ENCODE measurements at regions not wholly inside any gene's neighbourhood (a gene's known extent, or its start where the extent isn't known, plus 50 kb on each side); places are given as distances from the start of the nearest gene placed in this dataset.

- H3K27me3 ChIP-seq (ENCODE audit: control insufficient read depth, insufficient read depth, low read length) = no peaks in the 10 kb centered on the region
- peak; percentile 52 for TF ChIP-seq CTCF (IDR thresholded peaks at IDR 0.05)
- peaks cover 65% of the 10 kb centered on the region for H3K4me1 ChIP-seq
Measured at GRCh38 chr14:73777420-73777819, 63.2 kb upstream of the PNMA1 start.

DNA sequence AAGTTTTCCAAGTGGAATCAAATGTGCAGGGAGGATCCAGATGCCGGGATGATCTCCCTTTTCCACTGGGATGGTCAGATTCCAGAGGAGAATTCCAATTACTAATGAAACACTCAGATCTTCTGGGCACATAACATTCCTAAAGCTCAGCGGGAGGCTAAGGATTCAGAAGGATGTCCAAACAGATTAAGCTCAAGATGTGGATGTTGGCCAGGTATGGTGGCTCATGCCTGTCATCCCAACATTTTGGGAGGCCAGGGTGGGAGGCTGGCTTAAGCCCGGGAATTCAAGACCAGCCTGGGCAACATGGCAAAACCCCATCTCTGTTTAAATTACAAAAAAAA lies 62.0 kb upstream of the PNMA1 start:
- Histone ChIP-seq H3K9ac (no peak overlapping the region), H3K36me3 (ENCODE audit: control insufficient read depth, insufficient read depth, low read length) (no peaks in the 10 kb centered on the region), H3K27ac (peak overlapping the region; percentile 76), H3K79me2 (peaks cover 78% of the 10 kb centered on the region), H3K4me1 (peaks cover 70% of the 10 kb centered on the region), H2AFZ (no peak overlapping the region), H3K4me2 (ENCODE audit: low read length) (no peak overlapping the region), H3K4me3 (ENCODE audit: low read depth, low read length) (no peak overlapping the region), H3K27me3 (ENCODE audit: control insufficient read depth, insufficient read depth, low read length) (no peaks in the 10 kb centered on the region), H3K9me3 (ENCODE audit: control insufficient read depth, low read length) (no peaks in the 10 kb centered on the region)
- TF ChIP-seq CTCF (IDR thresholded peaks at IDR 0.05) = no peak

More at GRCh38 chr14:73777420-73777819, 63.2 kb upstream of the PNMA1 start:
- Histone ChIP-seq H3K79me2 (peaks cover 84% of the 10 kb centered on the region), H2AFZ (no peak overlapping the region), H3K27ac (peak overlapping the region; percentile 66), H3K36me3 (ENCODE audit: control insufficient read depth, insufficient read depth, low read length) (no peaks in the 10 kb centered on the region), H3K9me3 (ENCODE audit: control insufficient read depth, low read length) (no peaks in the 10 kb centered on the region), H3K4me2 (ENCODE audit: low read length) (no peak overlapping the region), H3K9ac (no peak overlapping the region), H3K4me3 (ENCODE audit: low read depth, low read length) (no peak overlapping the region)

DNA sequence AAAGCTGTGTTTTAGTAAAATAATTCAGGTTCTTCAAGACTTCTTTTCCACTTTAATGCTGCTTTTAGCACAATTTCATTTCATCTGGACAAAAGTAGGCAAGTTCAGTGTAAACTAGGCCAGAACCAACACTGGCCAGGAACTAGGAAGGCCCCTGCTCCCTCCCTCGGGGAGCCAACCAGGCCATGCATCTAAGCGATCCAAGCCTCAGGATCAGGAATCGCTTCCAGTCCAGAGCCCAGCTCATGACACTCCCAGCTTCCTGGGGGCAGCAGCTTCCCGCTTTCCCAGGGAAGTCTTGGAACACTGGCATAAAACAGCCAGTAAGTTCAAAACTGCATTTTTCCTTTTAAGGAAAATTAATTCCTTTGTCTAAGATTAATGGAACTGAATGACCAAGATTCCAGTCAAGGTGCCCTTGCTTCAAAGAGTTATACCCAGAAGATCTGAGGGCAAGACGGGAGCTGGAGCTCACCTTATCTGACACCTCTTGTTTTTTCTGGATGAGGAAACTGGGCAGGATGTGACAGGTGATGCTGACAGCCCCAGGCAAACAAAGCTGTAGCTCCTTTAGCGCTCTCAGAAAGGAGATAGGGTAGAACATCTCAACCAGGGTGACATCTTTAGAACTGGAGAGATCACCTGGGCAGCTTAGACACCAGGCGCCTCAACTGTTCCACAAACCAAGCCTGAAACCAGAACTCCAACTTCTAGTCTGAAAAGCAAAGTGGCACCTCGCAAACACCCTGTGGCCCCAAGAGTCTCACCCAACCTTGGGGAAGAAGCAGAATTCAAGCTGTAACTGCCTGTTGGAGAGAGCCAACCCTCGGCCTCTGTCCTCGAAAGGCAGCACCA lies 61.4 kb upstream of the PNMA1 start:
- Histone ChIP-seq H3K4me1 (peaks cover 76% of the 10 kb centered on the region), H2AFZ (no peak overlapping the region), H3K36me3 (ENCODE audit: control insufficient read depth, insufficient read depth, low read length) (no peaks in the 10 kb centered on the region), H3K9me3 (ENCODE audit: control insufficient read depth, low read length) (no peaks in the 10 kb centered on the region), H3K27me3 (ENCODE audit: control insufficient read depth, insufficient read depth, low read length) (no peaks in the 10 kb centered on the region), H3K9ac (no peak overlapping the region), H3K79me2 (peaks cover 78% of the 10 kb centered on the region), H3K27ac (peak overlapping the region; percentile 76), H3K4me3 (ENCODE audit: low read depth, low read length) (no peak overlapping the region), H3K4me2 (ENCODE audit: low read length) (peak overlapping the region; percentile 33)
- TF ChIP-seq CTCF (IDR thresholded peaks at IDR 0.05) = no peak

- Histone ChIP-seq H3K79me2 (peaks cover 77% of the 10 kb centered on the region), H3K9me3 (ENCODE audit: control insufficient read depth, low read length) (no peaks in the 10 kb centered on the region), H3K4me2 (ENCODE audit: low read length) (peak overlapping the region; percentile 33), H3K27ac (peak overlapping the region; percentile 76), H3K9ac (no peak overlapping the region), H3K36me3 (ENCODE audit: control insufficient read depth, insufficient read depth, low read length) (no peaks in the 10 kb centered on the region), H3K4me1 (peaks cover 79% of the 10 kb centered on the region), H3K4me3 (ENCODE audit: low read depth, low read length) (no peak overlapping the region), H2AFZ (no peak overlapping the region), H3K27me3 (ENCODE audit: control insufficient read depth, insufficient read depth, low read length) (no peaks in the 10 kb centered on the region)
- TF ChIP-seq CTCF (IDR thresholded peaks at IDR 0.05) = no peak
Measured at GRCh38 chr14:73774671-73775070, 60.5 kb upstream of the PNMA1 start.

- H3K4me3 ChIP-seq (ENCODE audit: low read depth, low read length) = no peak overlapping the region
- H3K4me1 ChIP-seq = peaks cover 82% of the 10 kb centered on the region
- H3K4me2 ChIP-seq (ENCODE audit: low read length) = peak overlapping the region; percentile 8
- no peaks in the 10 kb centered on the region for H3K36me3 ChIP-seq (ENCODE audit: control insufficient read depth, insufficient read depth, low read length)
- H3K9me3 ChIP-seq (ENCODE audit: control insufficient read depth, low read length) = no peaks in the 10 kb centered on the region
- no peak for TF ChIP-seq CTCF (IDR thresholded peaks at IDR 0.05)
- no peak overlapping the region for H2AFZ ChIP-seq
- peaks cover 80% of the 10 kb centered on the region for H3K79me2 ChIP-seq
- no peaks in the 10 kb centered on the region for H3K27me3 ChIP-seq (ENCODE audit: control insufficient read depth, insufficient read depth, low read length)
- no peak overlapping the region for H3K9ac ChIP-seq
- peak overlapping the region; percentile 76 for H3K27ac ChIP-seq
Measured at GRCh38 chr14:73774241-73774570, 60.0 kb upstream of the PNMA1 start.
